Astrocyte (in vitro differentiated cells and primary cell): ENCODE measurements at regions not wholly inside any gene's neighbourhood (a gene's known extent, or its start where the extent isn't known, plus 50 kb on each side); places are given as distances from the start of the nearest gene placed in this dataset.

Experiments
- EZH2 ChIP-seq: IDR thresholded peaks from 2 replicates; pipeline ENCODE4 v1.6.1; 2012; ENCODE audit warnings: mild to moderate bottlenecking, low read length, inconsistent platforms; ENCODE audit not compliant: insufficient read depth
- TF ChIP-seq, protein P1 (sequence below): IDR thresholded peaks from 2 replicates; pipeline ENCODE4 v1.5.1; 2011; ENCODE audit warnings: low read depth, mild to moderate bottlenecking, inconsistent platforms, low read length, moderate library complexity; ENCODE audit not compliant: insufficient read depth

DNA sequence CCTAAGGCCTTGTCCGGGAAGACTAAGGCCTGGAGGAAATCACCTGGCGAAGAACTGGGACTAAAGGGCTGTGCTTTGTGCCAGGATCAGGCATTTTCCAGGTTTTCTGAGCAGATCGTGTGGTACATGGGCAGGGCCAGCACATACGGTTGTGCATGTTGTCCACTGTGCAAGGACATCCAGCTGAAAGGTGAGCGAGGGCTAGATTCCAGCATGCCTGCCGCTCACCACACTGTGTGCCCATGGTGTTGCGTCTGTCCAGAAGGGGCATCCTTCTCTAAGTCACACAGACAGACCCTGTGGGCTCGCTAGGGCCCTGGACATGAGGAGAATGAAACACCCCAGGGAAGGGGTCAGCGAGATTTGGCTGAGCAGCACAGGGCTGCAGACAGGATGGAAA lies 80.3 kb upstream of the TAF1B start:
- TF ChIP-seq, protein P1, sequence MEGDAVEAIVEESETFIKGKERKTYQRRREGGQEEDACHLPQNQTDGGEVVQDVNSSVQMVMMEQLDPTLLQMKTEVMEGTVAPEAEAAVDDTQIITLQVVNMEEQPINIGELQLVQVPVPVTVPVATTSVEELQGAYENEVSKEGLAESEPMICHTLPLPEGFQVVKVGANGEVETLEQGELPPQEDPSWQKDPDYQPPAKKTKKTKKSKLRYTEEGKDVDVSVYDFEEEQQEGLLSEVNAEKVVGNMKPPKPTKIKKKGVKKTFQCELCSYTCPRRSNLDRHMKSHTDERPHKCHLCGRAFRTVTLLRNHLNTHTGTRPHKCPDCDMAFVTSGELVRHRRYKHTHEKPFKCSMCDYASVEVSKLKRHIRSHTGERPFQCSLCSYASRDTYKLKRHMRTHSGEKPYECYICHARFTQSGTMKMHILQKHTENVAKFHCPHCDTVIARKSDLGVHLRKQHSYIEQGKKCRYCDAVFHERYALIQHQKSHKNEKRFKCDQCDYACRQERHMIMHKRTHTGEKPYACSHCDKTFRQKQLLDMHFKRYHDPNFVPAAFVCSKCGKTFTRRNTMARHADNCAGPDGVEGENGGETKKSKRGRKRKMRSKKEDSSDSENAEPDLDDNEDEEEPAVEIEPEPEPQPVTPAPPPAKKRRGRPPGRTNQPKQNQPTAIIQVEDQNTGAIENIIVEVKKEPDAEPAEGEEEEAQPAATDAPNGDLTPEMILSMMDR, result no peak
- no peak for TF ChIP-seq EZH2
